ENCODE measurements at regions not wholly inside any gene's neighbourhood (a gene's known extent, or its start where the extent isn't known, plus 50 kb on each side); places are given as distances from the start of the nearest gene placed in this dataset.

DNA sequence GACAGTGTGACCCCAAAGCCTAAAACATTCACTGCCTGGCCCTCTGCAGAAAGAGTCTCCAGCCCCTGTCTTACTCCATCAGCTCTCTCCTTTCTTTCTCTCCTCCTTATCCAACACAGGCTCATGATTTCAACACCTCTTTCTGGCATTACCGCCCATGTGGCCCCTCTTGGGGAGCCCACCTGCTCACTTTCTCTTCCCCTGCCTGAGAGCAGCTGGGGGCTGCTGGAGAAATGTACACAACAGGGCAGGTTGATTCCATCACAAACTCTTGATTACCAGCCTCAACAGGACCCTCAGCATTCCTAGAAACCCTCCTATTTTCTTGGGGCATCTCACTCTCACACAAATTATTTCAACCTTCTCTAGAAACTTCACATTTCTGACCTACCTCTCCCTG lies 98.3 kb downstream of the ABHD5 start:
- in situ Hi-C loops (cut with MboI; ENCODE audit: low sequenced_read_pairs, unreplicated experiment), result no loop called here
- TF ChIP-seq, protein P1, sequence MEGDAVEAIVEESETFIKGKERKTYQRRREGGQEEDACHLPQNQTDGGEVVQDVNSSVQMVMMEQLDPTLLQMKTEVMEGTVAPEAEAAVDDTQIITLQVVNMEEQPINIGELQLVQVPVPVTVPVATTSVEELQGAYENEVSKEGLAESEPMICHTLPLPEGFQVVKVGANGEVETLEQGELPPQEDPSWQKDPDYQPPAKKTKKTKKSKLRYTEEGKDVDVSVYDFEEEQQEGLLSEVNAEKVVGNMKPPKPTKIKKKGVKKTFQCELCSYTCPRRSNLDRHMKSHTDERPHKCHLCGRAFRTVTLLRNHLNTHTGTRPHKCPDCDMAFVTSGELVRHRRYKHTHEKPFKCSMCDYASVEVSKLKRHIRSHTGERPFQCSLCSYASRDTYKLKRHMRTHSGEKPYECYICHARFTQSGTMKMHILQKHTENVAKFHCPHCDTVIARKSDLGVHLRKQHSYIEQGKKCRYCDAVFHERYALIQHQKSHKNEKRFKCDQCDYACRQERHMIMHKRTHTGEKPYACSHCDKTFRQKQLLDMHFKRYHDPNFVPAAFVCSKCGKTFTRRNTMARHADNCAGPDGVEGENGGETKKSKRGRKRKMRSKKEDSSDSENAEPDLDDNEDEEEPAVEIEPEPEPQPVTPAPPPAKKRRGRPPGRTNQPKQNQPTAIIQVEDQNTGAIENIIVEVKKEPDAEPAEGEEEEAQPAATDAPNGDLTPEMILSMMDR (IDR thresholded peaks at IDR 0.05; ENCODE audit: borderline replicate concordance, control extremely low read depth, extremely low read depth, insufficient read depth, missing control alignments), result no peak
- DNase-seq (ENCODE audit: low spot score), result no peak

- in situ Hi-C loops (cut with MboI; ENCODE audit: low sequenced_read_pairs, unreplicated experiment), result no loop called here
- TF ChIP-seq, protein P1 (IDR thresholded peaks at IDR 0.05; ENCODE audit: borderline replicate concordance, control extremely low read depth, extremely low read depth, insufficient read depth, missing control alignments), result no peak
- no peak for DNase-seq (ENCODE audit: low spot score)
Measured at GRCh38 chr3:43790060-43790459, 99.3 kb downstream of the ABHD5 start.

- in situ Hi-C loops (cut with MboI; ENCODE audit: low sequenced_read_pairs, unreplicated experiment), result no loop called here
- TF ChIP-seq, protein P1 (IDR thresholded peaks at IDR 0.05; ENCODE audit: borderline replicate concordance, control extremely low read depth, extremely low read depth, insufficient read depth, missing control alignments), result no peak
- DNase-seq (ENCODE audit: low spot score), result no peak
Measured at GRCh38 chr3:43790476-43790875, 99.7 kb downstream of the ABHD5 start.

DNA sequence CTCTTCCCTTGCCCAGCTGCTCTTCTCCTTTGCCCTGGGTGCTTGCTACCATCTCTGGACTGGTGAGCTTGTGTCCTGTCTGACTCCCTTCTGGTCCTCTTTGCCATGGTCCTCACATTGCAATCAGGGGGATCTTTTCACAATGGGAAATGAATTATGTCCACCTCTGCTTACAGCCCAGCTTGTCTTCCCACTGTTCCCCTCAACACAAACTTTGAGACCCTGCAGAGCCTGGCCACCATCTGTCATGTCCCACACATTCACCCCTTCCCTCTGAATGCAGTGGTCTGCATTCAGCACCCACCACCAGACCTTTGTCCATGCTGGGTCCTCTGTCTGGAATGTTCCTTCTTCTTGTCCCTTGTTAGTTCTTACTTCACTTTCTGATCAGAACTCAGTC lies 100.5 kb downstream of the ABHD5 start:
- in situ Hi-C loops (cut with MboI; ENCODE audit: low sequenced_read_pairs, unreplicated experiment), result no loop called here
- TF ChIP-seq, protein P1 (IDR thresholded peaks at IDR 0.05; ENCODE audit: borderline replicate concordance, control extremely low read depth, extremely low read depth, insufficient read depth, missing control alignments), result no peak
- no peak for DNase-seq (ENCODE audit: low spot score)

- no peak for DNase-seq (ENCODE audit: low spot score)
- TF ChIP-seq, protein P1 (IDR thresholded peaks at IDR 0.05; ENCODE audit: borderline replicate concordance, control extremely low read depth, extremely low read depth, insufficient read depth, missing control alignments), result no peak
- in situ Hi-C loops (cut with MboI; ENCODE audit: low sequenced_read_pairs, unreplicated experiment), result no loop called here
Measured at GRCh38 chr3:43792904-43793303, 102.2 kb downstream of the ABHD5 start.

DNA sequence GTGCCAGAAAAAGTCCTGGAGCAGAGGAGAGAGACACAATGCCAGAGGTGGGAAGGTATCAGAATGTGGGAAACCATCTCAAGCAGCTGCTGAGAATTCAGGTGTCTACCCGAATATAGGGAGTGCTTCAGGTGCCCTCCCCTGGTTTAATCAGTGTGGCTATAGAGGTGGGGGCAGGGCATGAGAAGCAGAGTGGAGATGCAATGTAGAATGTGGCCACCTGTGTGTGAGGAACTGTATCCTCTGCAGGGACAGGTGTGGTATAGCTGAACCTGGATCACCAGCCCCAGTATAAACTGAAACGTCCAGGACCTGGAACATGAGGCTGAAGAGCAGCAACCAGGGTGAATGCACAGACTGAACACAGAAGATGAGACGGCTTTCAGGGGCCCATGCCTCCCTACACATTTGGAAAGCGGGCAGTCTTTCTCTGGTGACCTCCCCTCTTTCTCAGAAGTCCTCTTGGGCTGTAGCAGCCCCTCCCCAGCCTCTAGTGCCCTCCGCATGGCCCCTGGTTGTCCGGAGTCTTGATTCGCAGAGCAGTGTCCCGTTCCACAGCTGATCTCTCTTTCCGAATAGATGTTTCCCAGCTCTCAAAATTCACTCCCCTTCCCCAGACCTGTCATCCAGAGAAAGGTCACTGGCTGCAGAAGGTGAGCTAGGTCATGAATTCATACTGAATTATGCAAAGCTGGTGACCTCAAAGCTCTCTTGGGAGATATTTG lies 103.1 kb downstream of the ABHD5 start:
- TF ChIP-seq, protein P1 (IDR thresholded peaks at IDR 0.05; ENCODE audit: borderline replicate concordance, control extremely low read depth, extremely low read depth, insufficient read depth, missing control alignments), result no peak
- in situ Hi-C loops (cut with MboI; ENCODE audit: low sequenced_read_pairs, unreplicated experiment), result no loop called here
- DNase-seq (ENCODE audit: low spot score), result no peak
